Suprapubic skin (tissue), 4 donors: ENCODE measurements at regions not wholly inside any gene's neighbourhood (a gene's known extent, or its start where the extent isn't known, plus 50 kb on each side); places are given as distances from the start of the nearest gene placed in this dataset.

Experiments used
- POLR2A ChIP-seq, 2 donors: fragments of 450-650 bp; IDR thresholded peaks; one replicate each; pipeline ENCODE4 v1.6.1; 2017; ENCODE audit warnings: antibody characterized with exemption in 2 of 2, mild to moderate bottlenecking in 2 of 2, moderate library complexity in 2 of 2
- POLR2AphosphoS5 ChIP-seq, 3 donors: sonication (generic); formaldehyde crosslinking; IDR thresholded peaks; one replicate each; pipeline ENCODE4 v1.6.1; 2017; ENCODE audit warnings: antibody characterized with exemption in 3 of 3

DNA sequence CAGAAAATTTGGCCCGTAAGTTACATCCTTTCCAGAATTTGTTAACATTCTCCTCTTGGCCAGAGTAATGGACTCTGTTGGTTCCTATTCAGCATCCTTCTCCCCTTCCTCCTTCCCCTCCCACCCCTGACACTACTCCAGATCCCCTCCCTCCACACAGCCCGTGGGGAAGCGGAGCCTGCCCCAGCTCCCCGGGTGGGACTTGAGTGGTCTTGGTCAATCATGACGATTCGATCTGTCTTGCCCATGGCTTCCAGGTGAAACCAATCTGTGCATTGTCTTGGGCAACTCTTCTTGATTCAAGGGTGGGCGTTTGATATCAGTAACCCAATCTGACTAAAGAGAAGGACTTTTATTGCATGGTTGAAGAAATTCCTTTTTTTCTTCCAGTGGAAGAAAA is 143.9 kb downstream of the ANKRD60 start:
- TF ChIP-seq POLR2AphosphoS5 (IDR thresholded peaks at IDR 0.05) (no peak), POLR2A (IDR thresholded peaks at IDR 0.05) (no peak)
